ENCODE measurements at regions not wholly inside any gene's neighbourhood (a gene's known extent, or its start where the extent isn't known, plus 50 kb on each side); places are given as distances from the start of the nearest gene placed in this dataset.

- TF ChIP-seq CTCF (IDR thresholded peaks at IDR 0.05): no peak
- TF ChIP-seq EZH2 (IDR thresholded peaks at IDR 0.05): no peak
- TF ChIP-seq EZH2phosphoT487 (IDR thresholded peaks at IDR 0.05): no peak
These were observed 71.5 kb upstream of the ATF7IP2 start for GRCh38 chr16:10314317-10314716.

Data from neural progenitor cell (in vitro differentiated cells).